Erythroblast (primary cell): ENCODE measurements at regions not wholly inside any gene's neighbourhood (a gene's known extent, or its start where the extent isn't known, plus 50 kb on each side); places are given as distances from the start of the nearest gene placed in this dataset.

Experiments
- GATA1 ChIP-seq: IDR thresholded peaks from 2 replicates; pipeline ENCODE4 v1.6.1; 2011; ENCODE audit warnings: low read depth, mild to moderate bottlenecking, control low read depth, low read length, moderate library complexity
- POLR2A ChIP-seq: IDR thresholded peaks from 2 replicates; pipeline ENCODE4 v1.6.1; 2011; ENCODE audit warnings: mild to moderate bottlenecking, low read length

DNA sequence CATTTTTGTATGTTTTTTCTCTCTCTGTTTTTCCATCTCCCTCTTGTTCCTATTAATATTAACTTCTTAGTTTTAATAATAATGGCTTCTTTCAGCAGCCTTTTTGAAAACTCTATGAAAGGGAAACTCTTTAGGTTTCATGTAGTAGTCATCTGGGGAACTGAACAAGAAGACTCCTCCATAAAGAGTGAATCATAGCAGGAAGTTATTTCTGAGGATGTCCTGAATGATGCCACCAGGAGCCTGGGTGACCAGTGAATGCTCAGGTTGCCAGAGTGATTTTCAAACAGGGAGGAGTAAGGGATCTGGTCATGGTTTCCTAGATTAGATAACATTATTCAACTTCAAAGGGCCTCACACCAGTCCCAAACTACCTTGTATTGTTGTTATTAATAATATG is 212.8 kb upstream of the PDE5A start:
- TF ChIP-seq POLR2A (no peak), GATA1 (no peak)
